Esophagus muscularis mucosa (tissue), 4 donors: ENCODE measurements at regions not wholly inside any gene's neighbourhood (a gene's known extent, or its start where the extent isn't known, plus 50 kb on each side); places are given as distances from the start of the nearest gene placed in this dataset.

ENCODE experiments used
- DNase-seq: peaks from one replicate; pipeline ENCODE4 v3.0.0-alpha.2; 2017; ENCODE audit errors: extremely low spot score
- H3K27ac ChIP-seq, 4 donors: fragments of 200-600 bp; sonication (generic); replicated peaks in 1 of 4; 1 replicate in 3 of 4; 2 replicates in 1 of 4; pipeline ENCODE4 v1.5.1; 2016 to 2019; ENCODE audit warnings: mild to moderate bottlenecking in 1 of 4
- H3K27me3 ChIP-seq, 4 donors: fragments of 200-600 bp; sonication (generic); one replicate each; pipeline versions ENCODE4 v1.5.1 to v1.6.0; 2016 to 2019
- H3K36me3 ChIP-seq, 4 donors: fragments of 200-600 bp; sonication (generic); one replicate each; pipeline ENCODE4 v1.5.1; 2016 to 2019
- H3K4me1 ChIP-seq, 4 donors: fragments of 200-600 bp; sonication (generic); one replicate each; pipeline ENCODE4 v1.5.1; 2016 to 2019
- H3K4me3 ChIP-seq, 4 donors: fragments of 200-600 bp; sonication (generic); 1 replicate in 2 of 4; 2 replicates in 2 of 4; pipeline ENCODE4 v1.5.1; 2016 to 2019; ENCODE audit warnings: mild to moderate bottlenecking in 4 of 4, moderate library complexity in 1 of 4
- H3K9me3 ChIP-seq, 4 donors: fragments of 200-600 bp; sonication (generic); 1 replicate in 3 of 4; 2 replicates in 1 of 4; pipeline ENCODE4 v1.5.1; 2016 to 2019
- EP300 ChIP-seq: sonication (generic); formaldehyde crosslinking; IDR thresholded peaks from one replicate; pipeline ENCODE4 v1.6.1; 2017; ENCODE audit warnings: antibody characterized with exemption
- POLR2A ChIP-seq: fragments of 450-650 bp; IDR thresholded peaks from one replicate; pipeline ENCODE4 v1.6.1; 2017; ENCODE audit warnings: antibody characterized with exemption, moderate library complexity, mild to moderate bottlenecking, low read depth
- POLR2AphosphoS5 ChIP-seq, 2 donors: sonication (generic); formaldehyde crosslinking; IDR thresholded peaks; one replicate each; pipeline ENCODE4 v1.6.1; 2017; ENCODE audit warnings: antibody characterized with exemption in 2 of 2
- WGBS: methylation state at CpG from one replicate; pipeline ENCODE4 v1.1.5; 2018; 5-methylcytosine and 5-hydroxymethylcytosine counted together
- intact Hi-C: fragments of 100-400 bp; cut with DNase I; formaldehyde crosslinking; loops from one replicate; pipeline ENCODE4 v1.15.1; 2023
- TF ChIP-seq, protein P1 (sequence below), 3 experiments: fragments of 200-600 bp in 2 of 3; fragments of 450-650 bp in 1 of 3; sonication (generic) in 2 of 3; IDR thresholded peaks; one replicate each; pipeline ENCODE4 v1.5.1; 2017 to 2019; ENCODE audit warnings: antibody characterized with exemption in 3 of 3, mild to moderate bottlenecking in 2 of 3, moderate library complexity in 1 of 3

DNA sequence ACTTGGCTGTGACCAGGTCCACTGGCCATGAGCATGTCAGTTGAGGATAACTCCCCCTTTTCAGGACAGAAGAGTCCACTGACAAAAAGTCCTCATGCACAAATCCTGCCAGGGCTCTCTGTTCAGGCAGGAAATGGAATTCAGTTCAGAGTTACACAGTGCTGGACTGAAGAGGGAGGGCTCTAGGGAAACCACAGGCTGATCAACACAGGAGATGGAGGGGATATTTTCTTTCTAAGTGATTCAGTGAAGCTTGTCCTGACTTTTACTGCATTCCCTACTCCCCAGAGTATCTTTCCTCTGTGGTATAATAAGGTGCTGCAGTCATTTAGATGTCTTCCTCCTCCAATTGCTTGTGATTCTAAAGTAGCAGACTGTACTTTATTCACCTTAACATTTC, 335.5 kb upstream of the IGFBP7 start:
- no peak for TF ChIP-seq POLR2AphosphoS5 (IDR thresholded peaks at IDR 0.05)
- TF ChIP-seq POLR2A: no peak
- TF ChIP-seq, protein P1, sequence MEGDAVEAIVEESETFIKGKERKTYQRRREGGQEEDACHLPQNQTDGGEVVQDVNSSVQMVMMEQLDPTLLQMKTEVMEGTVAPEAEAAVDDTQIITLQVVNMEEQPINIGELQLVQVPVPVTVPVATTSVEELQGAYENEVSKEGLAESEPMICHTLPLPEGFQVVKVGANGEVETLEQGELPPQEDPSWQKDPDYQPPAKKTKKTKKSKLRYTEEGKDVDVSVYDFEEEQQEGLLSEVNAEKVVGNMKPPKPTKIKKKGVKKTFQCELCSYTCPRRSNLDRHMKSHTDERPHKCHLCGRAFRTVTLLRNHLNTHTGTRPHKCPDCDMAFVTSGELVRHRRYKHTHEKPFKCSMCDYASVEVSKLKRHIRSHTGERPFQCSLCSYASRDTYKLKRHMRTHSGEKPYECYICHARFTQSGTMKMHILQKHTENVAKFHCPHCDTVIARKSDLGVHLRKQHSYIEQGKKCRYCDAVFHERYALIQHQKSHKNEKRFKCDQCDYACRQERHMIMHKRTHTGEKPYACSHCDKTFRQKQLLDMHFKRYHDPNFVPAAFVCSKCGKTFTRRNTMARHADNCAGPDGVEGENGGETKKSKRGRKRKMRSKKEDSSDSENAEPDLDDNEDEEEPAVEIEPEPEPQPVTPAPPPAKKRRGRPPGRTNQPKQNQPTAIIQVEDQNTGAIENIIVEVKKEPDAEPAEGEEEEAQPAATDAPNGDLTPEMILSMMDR (IDR thresholded peaks at IDR 0.05): no peak
- TF ChIP-seq EP300: no peak
- H3K4me3 ChIP-seq: no peak overlapping the region
- DNase-seq: no peak
- no peak overlapping the region for H3K27ac ChIP-seq
- H3K9me3 ChIP-seq: peaks cover 0 to 4% (median 0%) of the 10 kb centered on the region in 4 donors
- intact Hi-C loops: loop anchor here (5.0 kb wide), 1 partner anchor 57 kb away; no protein-coding TSS in a partner anchor
- no peaks in the 10 kb centered on the region for H3K27me3 ChIP-seq
- H3K36me3 ChIP-seq: no peaks in the 10 kb centered on the region
- peaks cover 6 to 41% (median 38%) of the 10 kb centered on the region in 4 donors for H3K4me1 ChIP-seq

DNA sequence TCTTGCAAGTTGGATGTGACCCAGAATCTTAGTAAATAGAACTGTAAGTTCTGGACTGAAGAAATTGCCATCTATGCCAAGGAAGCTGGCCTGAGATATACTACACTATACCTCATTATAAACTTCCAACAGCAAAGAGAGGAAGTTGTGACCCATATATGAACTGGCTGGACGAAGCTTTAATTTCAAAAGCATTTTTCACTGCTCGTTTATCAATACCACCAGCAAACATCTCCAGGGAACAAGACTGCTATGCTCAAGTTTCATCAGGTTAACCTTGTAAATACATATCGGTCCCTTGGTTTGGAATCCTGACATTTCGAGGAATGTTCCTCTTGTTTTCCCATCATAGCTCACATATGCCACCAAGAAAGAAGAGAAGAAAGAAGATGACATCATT, 334.5 kb upstream of the IGFBP7 start:
- TF ChIP-seq, protein P1 (IDR thresholded peaks at IDR 0.05): no peak
- no peak for TF ChIP-seq POLR2A
- TF ChIP-seq EP300: no peak
- TF ChIP-seq POLR2AphosphoS5 (IDR thresholded peaks at IDR 0.05): no peak
- H3K27ac ChIP-seq: no peak overlapping the region
- no peaks in the 10 kb centered on the region for H3K9me3 ChIP-seq
- WGBS: 77% methylated on average over 4 of the region's 4 CpGs
- intact Hi-C loops: loop anchor here (5.0 kb wide), 1 partner anchor 58 kb away; no protein-coding TSS in a partner anchor
- H3K4me1 ChIP-seq: peaks cover 6 to 41% (median 38%) of the 10 kb centered on the region in 4 donors
- no peak for DNase-seq
- H3K36me3 ChIP-seq: no peaks in the 10 kb centered on the region
- no peaks in the 10 kb centered on the region for H3K27me3 ChIP-seq
- no peak overlapping the region for H3K4me3 ChIP-seq

DNA sequence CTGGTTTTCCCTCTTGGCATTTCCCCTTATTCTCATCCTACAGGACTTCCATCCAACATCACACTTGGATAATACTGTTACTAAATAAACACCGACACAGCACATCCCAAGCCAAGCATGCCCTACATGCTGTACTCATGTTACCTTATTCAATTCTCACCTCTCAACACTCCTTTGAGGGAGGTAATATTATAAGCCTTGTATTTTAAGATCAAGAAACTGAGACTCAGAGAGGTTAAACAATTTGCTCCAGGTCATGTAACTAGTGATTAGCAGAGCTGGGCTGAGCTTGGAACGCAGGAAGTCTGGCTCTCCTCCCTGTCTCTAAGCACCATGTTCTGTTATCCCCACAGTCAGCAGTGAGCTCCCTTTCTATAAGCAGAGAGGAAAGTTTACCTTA, 333.6 kb upstream of the IGFBP7 start:
- Histone ChIP-seq H3K4me1 (peaks cover 6 to 41% (median 38%) of the 10 kb centered on the region in 4 donors), H3K9me3 (no peaks in the 10 kb centered on the region), H3K4me3 (no peak overlapping the region), H3K36me3 (no peaks in the 10 kb centered on the region), H3K27me3 (no peaks in the 10 kb centered on the region), H3K27ac (peak overlapping the region; percentile 45 to 63 (median 59))
- 65% methylated on average over 2 of the region's 2 CpGs for WGBS
- intact Hi-C loops: no loop called here
- TF ChIP-seq, protein P1 (IDR thresholded peaks at IDR 0.05): no peak
- TF ChIP-seq EP300 (no peak), POLR2A (no peak), POLR2AphosphoS5 (IDR thresholded peaks at IDR 0.05) (no peak)
- DNase-seq: no peak

DNA sequence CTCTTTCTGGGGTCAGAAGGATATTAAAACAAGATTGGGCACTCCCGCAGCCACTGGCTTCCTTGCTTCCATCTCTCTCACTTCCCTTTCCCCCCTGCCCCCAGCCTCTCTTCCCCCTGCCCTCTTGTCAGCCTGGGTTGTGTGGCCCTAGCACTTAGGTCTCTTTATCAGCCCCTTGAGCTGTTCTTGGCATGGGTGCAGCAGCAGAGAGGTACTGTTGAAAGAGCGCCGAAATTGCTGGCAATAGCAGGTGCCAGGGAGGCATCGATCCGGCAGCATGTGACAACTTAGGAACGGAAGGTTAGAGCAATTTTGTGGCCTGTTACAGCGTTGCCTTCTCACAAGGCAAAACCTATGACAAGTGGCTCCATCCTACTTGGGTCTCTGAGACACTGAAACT, 333.1 kb upstream of the IGFBP7 start:
- no peak for TF ChIP-seq POLR2A
- no peak for TF ChIP-seq POLR2AphosphoS5 (IDR thresholded peaks at IDR 0.05)
- no peak for TF ChIP-seq EP300
- TF ChIP-seq, protein P1 (IDR thresholded peaks at IDR 0.05): no peak
- peak overlapping the region; percentile 45 to 63 (median 59) for H3K27ac ChIP-seq
- no peaks in the 10 kb centered on the region for H3K36me3 ChIP-seq
- H3K27me3 ChIP-seq: no peaks in the 10 kb centered on the region
- peaks cover 6 to 41% (median 38%) of the 10 kb centered on the region in 4 donors for H3K4me1 ChIP-seq
- no peak overlapping the region for H3K4me3 ChIP-seq
- no peak for DNase-seq
- no peaks in the 10 kb centered on the region for H3K9me3 ChIP-seq
- intact Hi-C loops: no loop called here
- 77% methylated on average over 7 of the region's 7 CpGs for WGBS

DNA sequence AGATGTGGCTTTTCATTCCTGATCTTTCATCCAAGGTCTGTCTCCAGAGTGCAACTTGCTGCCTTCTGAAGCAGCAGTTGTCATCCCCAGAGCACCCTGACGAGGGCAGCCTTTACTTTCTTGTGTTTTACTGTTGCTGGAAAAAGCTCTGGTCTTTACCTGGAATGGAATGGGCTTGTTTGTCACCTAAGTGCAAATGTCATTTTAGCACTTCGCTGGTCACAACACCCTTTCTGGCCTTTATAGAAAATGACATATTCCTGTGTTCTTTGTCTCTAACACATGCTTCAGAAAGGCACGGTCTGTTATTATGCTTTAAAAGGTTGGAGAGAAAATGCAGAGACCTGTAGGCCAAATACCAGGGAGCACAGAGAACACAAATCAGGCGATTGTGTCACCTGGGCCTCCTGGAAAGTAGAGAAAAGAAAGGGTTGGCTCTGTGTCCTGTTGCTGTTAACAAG, 332.7 kb upstream of the IGFBP7 start:
- Histone ChIP-seq H3K36me3 (no peaks in the 10 kb centered on the region), H3K4me1 (peaks cover 6 to 41% (median 38%) of the 10 kb centered on the region in 4 donors), H3K27me3 (no peaks in the 10 kb centered on the region), H3K27ac (peak overlapping the region; percentile 45 to 63 (median 59)), H3K9me3 (no peaks in the 10 kb centered on the region), H3K4me3 (no peak overlapping the region)
- 16% methylated on average over 4 of the region's 4 CpGs for WGBS
- intact Hi-C loops: no loop called here
- DNase-seq: no peak
- TF ChIP-seq POLR2AphosphoS5 (IDR thresholded peaks at IDR 0.05): no peak
- TF ChIP-seq, protein P1 (IDR thresholded peaks at IDR 0.05): peak; percentile 71 to 86 (median 75)
